ENCODE measurements at regions not wholly inside any gene's neighbourhood (a gene's known extent, or its start where the extent isn't known, plus 50 kb on each side); places are given as distances from the start of the nearest gene placed in this dataset.

GRCh38 chr3:162764051-162764807 is 1267.6 kb downstream of the OTOL1 start:
- DNase-seq: no peak

GRCh38 chr3:162764808-162765071 is 1268.1 kb downstream of the OTOL1 start:
- no peak for DNase-seq

- no peak for DNase-seq
These were observed 1268.9 kb downstream of the OTOL1 start for GRCh38 chr3:162765524-162765923.

GRCh38 chr3:162769564-162769963 is 1273.0 kb downstream of the OTOL1 start:
- DNase-seq: no peak

GRCh38 chr3:162770551-162770950 is 1273.9 kb downstream of the OTOL1 start:
- no peak for DNase-seq

- DNase-seq: no peak
These were observed 1278.0 kb downstream of the OTOL1 start for GRCh38 chr3:162774613-162775100.

GRCh38 chr3:162776148-162776547 is 1279.5 kb downstream of the OTOL1 start:
- DNase-seq: no peak

- no peak for DNase-seq
These were observed 1280.5 kb downstream of the OTOL1 start for GRCh38 chr3:162777118-162777517.

- no peak for DNase-seq
These were observed 1283.7 kb downstream of the OTOL1 start for GRCh38 chr3:162780313-162780712.

- DNase-seq: no peak
These were observed 1303.3 kb downstream of the OTOL1 start for GRCh38 chr3:162799910-162800309.

- no peak for DNase-seq
These were observed 1305.8 kb downstream of the OTOL1 start for GRCh38 chr3:162802228-162802965.

- no peak for DNase-seq
These were observed 1314.2 kb downstream of the OTOL1 start for GRCh38 chr3:162810776-162811175.

GRCh38 chr3:162842549-162843216 is 1346.1 kb downstream of the OTOL1 start:
- no peak for DNase-seq

GRCh38 chr3:162845918-162846317 is 1349.3 kb downstream of the OTOL1 start:
- no peak for DNase-seq

GRCh38 chr3:162847511-162847910 is 1350.9 kb downstream of the OTOL1 start:
- DNase-seq: no peak

- no peak for DNase-seq
These were observed 1367.0 kb downstream of the OTOL1 start for GRCh38 chr3:162863579-162863978.

GRCh38 chr3:162865466-162865865 is 1368.9 kb downstream of the OTOL1 start:
- no peak for DNase-seq

GRCh38 chr3:162879021-162879562 is 1382.5 kb downstream of the OTOL1 start:
- no peak for DNase-seq

GRCh38 chr3:162884373-162884772 is 1387.8 kb downstream of the OTOL1 start:
- no peak for DNase-seq

- DNase-seq: no peak
These were observed 1396.5 kb downstream of the OTOL1 start for GRCh38 chr3:162892921-162893793.

GRCh38 chr3:162897291-162897690 is 1400.7 kb downstream of the OTOL1 start:
- DNase-seq: no peak

- no peak for DNase-seq
These were observed 1435.9 kb downstream of the OTOL1 start for GRCh38 chr3:162932503-162932902.

- no peak for DNase-seq
These were observed 1437.0 kb downstream of the OTOL1 start for GRCh38 chr3:162933656-162934055.

All from activated CD4-positive, alpha-beta T cell treated with anti-CD3 and anti-CD28 coated beads for 48 hours (primary cell).